ENCODE measurements at regions not wholly inside any gene's neighbourhood (a gene's known extent, or its start where the extent isn't known, plus 50 kb on each side); places are given as distances from the start of the nearest gene placed in this dataset.

DNA sequence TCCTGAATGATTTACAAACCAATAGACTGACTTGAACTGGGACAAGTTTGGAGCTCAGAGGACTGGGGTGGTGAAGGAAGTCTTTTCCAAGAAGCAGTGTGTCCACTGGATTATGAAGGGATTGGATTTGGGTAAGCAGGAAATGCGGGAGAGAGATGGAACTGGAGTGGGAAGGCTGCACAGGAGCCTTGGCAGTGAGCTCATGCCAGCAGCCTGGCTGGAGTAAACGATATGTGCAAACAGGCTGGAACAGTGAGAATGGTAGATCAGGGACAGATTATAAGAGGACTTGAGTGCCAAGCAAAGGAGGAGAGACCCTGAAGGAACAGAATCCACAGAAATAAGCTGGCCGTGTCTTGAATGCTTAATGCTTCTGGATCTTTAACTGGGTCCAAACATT, 121.9 kb upstream of the GATA6 start:
- Histone ChIP-seq H3K9me3 (ENCODE audit: control insufficient read depth, insufficient read depth, low read length) (no peaks in the 10 kb centered on the region), H3K14ac (replicated peaks; ENCODE audit: low read depth, low read length) (no peak overlapping the region), H3K27ac (ENCODE audit: insufficient read depth, low read length) (no peak overlapping the region), H3K18ac (ENCODE audit: low read depth, low read length) (no peak overlapping the region), H3K4me3 (ENCODE audit: insufficient read depth, low read depth, low read length) (no peak overlapping the region), H3K79me1 (ENCODE audit: low read depth in 1 of 2, low read length in 2 of 2) (no peaks in the 10 kb centered on the region), H3K23ac (ENCODE audit: low read depth, low read length) (no peak overlapping the region), H4K20me1 (ENCODE audit: insufficient read depth, low read length) (no peaks in the 10 kb centered on the region), H2AK5ac (ENCODE audit: low read depth, low read length) (no peak overlapping the region), H3K56ac (ENCODE audit: extremely low read depth, insufficient read depth, low read length) (no peak overlapping the region), H3K27me3 (ENCODE audit: control insufficient read depth, insufficient read depth, low read length) (peaks cover 43% of the 10 kb centered on the region), H3K9me1 (ENCODE audit: insufficient read depth, low read length) (no peaks in the 10 kb centered on the region), H2BK120ac (ENCODE audit: low read depth, low read length) (no peak overlapping the region), H2BK15ac (ENCODE audit: low read depth, low read length) (no peak overlapping the region), H4K8ac (ENCODE audit: low read depth in 2 of 2, low read length in 2 of 2) (no peak overlapping the region), H3K4ac (ENCODE audit: low read depth, low read length) (no peak overlapping the region), H2BK20ac (ENCODE audit: low read depth, low read length) (no peak overlapping the region), H3K36me3 (ENCODE audit: control insufficient read depth, insufficient read depth, low read length) (no peaks in the 10 kb centered on the region), H3K4me2 (ENCODE audit: low read depth, low read length) (no peak overlapping the region), H2AK9ac (replicated peaks; ENCODE audit: low read depth, low read length, poor library complexity) (no peak overlapping the region), H4K5ac (ENCODE audit: low read depth, low read length) (no peak overlapping the region), H4K91ac (ENCODE audit: insufficient read depth, low read depth, low read length) (no peak overlapping the region), H2BK5ac (ENCODE audit: low read depth, low read length, poor library complexity, severe bottlenecking) (no peak overlapping the region), H3K4me1 (ENCODE audit: control insufficient read depth, insufficient read depth, low read length) (no peaks in the 10 kb centered on the region), H3K9ac (ENCODE audit: low read depth, low read length) (no peak overlapping the region), H2AFZ (replicated peaks; ENCODE audit: low read length, poor library complexity) (no peak overlapping the region)
- no peak for TF ChIP-seq CHD1 (IDR thresholded peaks at IDR 0.05; ENCODE audit: low read depth, low read length)
- DNase-seq (no peak), ATAC-seq (ENCODE audit: low read depth) (no peak)
- dilution Hi-C loops (cut with HindIII; ENCODE audit: low sequenced_read_pairs, unreplicated experiment) (no loop called here), in situ Hi-C loops (cut with MboI; ENCODE audit: low sequenced_read_pairs) (no loop called here), intact Hi-C loops (cut with micrococcal nuclease) (no loop called here)
- CTCF ChIA-PET = interaction anchor here (0.5 kb wide), 1 partner anchor 400 kb away, joined by 3 read pairs; no protein-coding TSS in a partner anchor
- WGBS, 2 experiments (ENCODE audit: extremely low coverage in 2 of 2, insufficient read length in 1 of 2) = 76% methylated on average over 2 of the region's 3 CpGs; no CpG with 5 or more reads in 1 of the 2 experiments
- POLR2A ChIA-PET (ENCODE audit: unreplicated experiment) = no interaction called here
- BruUV-seq (replicated peaks) = no TSS peak

All from IMR-90 (cell line).